ENCODE measurements at regions not wholly inside any gene's neighbourhood (a gene's known extent, or its start where the extent isn't known, plus 50 kb on each side); places are given as distances from the start of the nearest gene placed in this dataset.
A peak's percentile ranks its signal among the peaks of the same experiment; 100 is the strongest.
"Not testable (repeated sequence)": the region's sequence is repeated elsewhere in the genome, so short reads cannot be mapped to it uniquely, and the experiment has no call there.

DNA sequence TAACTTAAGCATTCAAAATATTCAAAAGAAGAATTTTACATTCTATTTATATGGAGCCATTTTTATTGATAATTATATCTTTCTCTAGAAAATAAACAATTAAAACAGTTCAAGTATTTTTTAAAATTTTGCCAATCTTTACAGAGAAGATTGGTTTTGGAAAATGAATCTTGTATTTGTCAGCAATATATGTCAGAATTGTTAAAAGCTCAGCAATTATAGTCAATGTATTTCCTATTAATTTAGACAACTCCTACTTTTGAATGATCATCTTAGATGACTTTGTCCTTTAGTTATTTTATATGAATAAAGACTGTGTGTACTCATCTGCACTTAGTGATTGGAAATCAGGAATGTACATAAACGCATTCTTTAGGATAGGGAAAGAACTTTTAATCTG is 223.9 kb upstream of the MAD2L1 start:
- DNase-seq = no peak

DNA sequence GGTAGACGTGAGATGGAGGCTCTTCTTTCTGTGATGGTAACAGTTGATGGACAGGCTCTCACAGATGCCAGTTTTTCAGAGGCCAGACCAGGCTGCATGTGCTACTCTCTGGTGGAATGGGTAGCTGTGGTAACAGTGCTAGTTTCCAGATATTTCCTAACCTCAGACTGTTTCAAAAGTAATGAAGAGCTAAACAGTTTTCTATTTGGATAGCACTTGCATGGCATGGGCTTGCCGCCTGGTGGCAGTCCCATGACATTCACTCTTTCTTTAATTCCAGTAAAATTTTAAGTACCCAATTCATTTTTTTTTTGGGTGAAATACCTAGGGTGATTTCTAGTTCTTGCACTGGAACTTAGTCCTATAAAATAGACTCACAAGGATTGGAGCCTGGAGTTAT is 220.2 kb upstream of the MAD2L1 start:
- no peak for DNase-seq

DNA sequence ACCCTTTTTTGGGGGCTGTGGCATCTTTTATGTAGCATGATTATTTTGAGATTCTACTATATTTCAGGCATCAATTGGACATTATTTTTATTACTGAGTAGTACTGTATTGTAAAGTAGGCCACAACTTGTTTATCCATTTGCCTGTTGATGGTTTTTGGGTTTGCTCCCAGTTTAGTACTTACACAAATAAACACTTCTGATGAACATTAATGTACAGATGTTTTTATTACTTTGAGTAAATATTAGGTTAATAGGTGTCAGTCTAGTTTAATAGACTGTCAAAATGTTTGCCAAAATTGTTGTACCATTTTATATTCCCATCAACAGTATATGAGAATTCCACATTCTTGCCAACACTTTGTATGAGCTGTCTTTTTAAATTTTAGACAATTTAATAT is 214.9 kb upstream of the MAD2L1 start:
- no peak for DNase-seq

DNA sequence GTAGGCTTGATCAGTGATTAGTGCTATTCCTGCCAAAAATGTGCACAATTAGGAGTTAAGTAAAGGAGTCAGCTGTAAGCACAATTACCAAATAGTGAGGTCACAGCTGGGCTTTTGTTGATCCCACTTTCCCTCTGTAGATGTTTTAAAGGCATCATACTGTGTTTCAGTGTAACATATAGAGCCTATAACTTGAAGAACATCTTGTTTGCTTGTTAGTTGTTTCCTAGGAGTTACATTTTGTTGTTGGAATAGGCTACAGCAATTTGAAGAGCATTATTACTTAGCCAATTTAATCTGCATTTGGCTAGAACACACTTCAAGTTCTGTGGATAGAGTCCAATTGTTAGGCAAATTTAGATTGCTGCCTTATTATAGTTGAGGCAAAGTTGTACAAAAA is 210.7 kb upstream of the MAD2L1 start:
- DNase-seq = peak; percentile 43

DNA sequence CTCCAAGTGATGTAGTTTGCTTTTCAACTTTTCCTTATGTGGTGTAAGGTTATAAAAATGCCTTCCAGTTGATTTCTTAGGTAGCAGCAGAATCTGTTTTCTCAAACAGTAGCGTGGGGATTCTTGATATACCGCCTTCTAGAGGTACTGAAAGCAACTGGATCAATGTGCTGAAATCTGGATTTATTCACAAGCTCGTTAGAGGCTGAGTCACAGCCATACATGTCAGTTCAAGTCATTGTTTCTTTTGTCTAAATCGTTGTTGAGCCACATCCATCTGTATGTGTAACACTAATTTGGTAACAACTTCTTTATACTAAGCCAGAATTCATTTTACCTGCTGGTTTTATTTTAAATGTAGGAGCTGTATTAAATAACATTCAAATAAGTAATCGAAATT is 200.0 kb upstream of the MAD2L1 start:
- peak; percentile 35 for DNase-seq

DNA sequence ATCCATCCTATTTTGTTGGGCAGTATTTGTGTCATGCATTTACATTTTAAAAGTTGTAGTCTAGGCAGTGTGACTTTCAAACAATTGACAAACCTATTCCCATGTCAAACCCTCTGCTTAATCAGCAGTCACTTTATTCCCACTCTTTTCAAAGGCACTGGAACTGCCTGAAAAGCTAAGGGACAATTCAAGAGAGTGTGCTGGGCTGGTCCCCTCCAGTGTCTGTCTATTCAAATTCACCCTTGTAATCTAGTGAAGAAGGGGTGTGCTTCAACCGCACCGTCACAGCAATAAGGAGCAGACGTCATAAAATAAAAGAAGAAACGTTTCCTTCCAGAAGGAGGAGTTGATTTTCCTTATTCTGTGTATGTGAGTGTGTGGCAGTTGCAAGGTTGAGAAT is 197.0 kb upstream of the MAD2L1 start:
- DNase-seq = no peak

DNA sequence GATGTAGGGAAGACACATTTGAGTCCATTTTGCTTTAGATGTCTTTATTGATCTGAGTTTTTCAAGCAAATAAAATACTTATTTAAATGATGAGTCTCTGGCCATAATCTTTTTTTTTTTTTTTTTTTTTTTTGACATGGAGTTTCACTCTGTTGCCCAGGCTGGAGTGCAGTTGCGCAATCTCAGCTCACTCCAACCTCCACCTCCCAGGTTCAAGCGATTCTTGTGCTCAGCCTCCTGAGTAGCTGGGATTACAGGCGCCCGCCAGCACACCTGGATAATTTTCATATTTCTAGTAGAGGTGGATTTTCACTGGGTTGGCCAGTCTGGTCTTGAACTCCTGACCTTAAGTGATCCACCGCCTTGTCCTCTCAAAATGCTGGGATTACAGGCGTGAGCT is 194.5 kb upstream of the MAD2L1 start:
- DNase-seq = no peak

DNA sequence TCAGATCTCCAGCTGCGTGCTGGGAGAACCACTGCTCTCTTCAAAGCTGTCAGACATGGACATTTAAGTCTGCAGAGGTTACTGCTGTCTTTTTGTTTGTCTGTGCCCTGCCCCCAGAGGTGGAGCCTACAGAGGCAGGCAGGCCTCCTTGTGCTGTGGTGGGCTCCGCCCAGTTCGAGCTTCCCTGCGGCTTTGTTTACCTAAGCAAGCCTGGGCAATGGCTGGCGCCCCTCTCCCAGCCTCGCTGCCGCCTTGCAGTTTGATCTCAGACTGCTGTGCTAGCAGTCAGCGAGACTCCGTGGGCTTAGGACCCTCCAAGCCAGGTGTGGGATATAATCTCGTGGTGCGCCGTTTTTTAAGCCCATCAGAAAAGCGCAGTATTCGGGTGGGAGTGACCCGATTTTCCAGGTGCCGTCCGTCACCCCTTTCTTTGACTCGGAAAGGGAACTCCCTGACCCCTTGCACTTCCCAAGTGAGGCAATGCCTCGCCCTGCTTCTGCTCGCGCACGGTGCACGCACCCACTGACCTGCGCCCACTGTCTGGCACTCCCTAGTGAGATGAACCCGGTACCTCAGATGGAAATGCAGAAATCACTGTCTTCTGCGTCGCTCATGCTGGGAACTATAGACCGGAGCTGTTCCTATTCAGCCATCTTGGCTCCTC is 189.6 kb upstream of the MAD2L1 start:
- peak; percentile 77 for DNase-seq

DNA sequence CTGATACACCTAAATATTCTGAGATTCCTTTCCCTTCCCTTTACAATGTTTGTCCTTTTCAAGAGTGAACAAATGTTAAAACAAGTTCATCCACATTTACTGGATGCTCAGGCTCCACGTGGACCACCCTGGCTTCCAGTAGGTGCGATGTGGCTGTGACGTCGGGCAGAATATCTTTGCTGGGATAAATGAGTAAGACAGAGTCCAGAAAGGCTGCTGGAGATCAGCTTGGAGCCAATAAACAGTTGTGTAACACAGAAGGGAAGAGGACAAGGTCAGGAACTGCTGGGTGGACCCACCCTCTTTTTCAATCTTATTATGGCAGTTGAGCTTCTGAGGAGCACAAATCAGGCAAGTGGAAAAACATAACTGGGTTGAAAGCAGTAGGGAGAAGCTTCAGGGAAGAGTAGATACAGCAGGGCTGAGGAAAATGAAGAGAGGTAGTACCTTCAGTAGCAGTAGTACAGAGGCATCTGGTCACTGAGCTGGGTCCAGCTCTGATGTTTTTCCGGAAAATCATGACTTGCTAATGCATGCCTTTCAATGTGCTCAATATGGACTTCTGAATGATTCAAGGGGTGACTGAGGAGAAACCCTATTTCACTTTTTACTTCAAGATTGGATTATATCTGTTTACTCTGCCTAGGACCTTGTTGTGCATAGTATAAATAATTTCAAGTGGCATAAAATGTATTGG is 171.8 kb upstream of the MAD2L1 start:
- DNase-seq = no peak

DNA sequence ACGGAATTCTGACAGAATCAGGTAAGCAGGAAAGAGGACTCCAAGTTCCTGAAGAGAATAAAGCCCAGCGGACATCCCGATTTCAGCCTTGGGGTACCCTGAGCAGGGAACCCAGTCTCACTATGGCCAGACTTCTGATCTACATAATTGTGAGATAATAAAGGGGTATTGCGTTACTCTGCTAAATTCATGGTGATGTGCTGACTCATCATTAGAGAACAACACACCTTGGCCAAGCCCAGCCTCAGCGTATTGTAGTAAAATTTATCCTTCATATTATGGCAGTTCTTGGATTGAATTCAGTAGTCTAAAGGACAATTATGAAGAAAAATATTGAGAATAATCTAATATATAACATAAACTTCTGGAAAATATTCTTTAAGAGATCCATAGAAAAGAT is 170.2 kb upstream of the MAD2L1 start:
- no peak for DNase-seq

DNA sequence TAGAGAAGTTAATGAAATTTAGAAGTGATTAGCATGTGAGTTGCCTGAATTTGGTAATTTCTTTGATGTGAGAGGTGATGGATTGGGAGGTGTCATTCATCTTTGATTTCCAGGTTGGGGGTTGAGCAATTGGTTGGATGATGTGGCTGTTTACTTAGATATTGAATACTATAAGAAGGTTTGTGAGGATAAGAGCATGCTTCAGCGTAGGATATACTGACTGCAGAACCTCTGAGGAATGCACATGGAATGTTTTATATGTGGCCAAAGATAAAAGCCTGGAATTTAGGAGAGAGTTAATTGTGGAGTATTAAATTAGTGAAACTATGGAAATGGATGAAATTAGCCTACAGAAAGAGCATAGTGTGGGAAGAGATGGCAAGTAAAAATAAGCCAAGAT is 165.4 kb upstream of the MAD2L1 start:
- no peak for DNase-seq

DNA sequence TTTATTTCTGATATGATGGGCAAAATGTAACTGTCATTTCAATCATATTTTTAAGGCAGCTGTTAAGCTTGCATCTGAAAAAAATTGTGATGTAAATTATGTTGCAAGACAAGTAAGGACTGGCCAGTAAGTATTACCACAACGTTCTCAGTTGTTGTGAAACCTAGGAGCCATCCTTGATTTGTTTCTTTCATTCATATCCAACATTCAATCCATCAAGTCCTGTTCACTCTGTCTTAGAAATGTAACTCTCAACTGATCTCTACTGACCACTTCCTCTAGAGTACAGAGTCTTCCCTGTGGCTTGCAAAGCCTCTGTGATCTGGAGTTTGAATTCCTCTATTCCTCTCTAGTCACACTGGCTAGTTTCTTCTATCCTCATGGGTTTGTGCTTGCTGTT is 161.4 kb upstream of the MAD2L1 start:
- DNase-seq = peak; percentile 14

DNA sequence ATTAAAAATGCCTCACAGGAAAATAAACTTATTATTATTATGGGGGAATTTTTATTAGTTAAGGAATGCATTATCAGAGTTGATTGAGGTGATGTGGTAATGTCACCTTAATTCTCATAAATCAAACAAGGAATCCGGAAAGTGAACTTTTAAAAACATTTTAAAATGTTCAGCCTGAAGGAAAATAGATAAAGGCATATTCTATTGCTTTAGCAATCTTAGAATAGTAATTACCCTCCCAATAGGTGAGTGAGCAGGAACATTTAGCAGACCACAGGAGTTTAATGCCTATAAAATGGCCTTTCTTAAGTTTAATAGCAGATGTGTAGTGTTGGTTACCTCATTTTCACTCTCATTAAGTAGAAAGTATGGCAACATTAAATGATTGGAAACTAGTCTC is 160.9 kb upstream of the MAD2L1 start:
- peak; percentile 55 for DNase-seq

DNA sequence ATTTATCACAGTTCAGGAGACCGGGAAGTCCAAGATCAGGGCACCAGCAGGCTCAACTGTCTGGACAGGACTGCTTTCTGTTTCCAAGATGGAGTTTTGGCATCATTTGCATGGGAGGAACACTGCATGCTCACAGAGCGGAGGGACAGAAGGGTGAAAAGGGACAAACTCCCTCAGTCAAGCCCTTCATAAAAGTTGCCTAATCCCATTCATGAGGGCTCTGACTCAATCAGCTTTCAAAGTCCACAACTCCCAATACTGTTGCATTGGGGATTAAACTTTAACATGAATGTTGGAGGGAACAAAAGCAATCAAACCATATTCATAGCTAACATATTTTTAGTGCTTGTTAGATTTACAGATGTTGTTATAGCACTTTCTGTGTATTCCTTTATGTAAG is 158.9 kb upstream of the MAD2L1 start:
- no peak for DNase-seq

DNA sequence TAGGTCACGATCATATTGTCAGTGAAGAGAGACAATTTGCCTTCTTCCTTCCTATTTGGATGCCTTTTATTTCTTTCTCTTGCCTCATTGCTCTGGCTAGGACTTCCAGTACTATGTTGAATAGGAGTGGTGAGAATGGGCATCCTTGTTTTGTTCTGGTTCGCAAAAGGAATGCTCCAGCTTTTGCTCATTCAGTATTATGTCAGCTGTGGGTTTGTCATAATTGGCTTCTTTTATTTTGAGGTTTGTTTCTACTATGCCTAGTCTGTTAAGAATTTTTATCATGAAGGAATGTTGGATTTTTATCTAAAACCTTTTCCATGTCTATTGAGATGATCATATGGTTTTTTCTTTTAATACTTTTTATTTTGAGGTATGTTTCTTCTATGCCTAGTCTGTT is 152.3 kb upstream of the MAD2L1 start:
- DNase-seq = no peak

DNA sequence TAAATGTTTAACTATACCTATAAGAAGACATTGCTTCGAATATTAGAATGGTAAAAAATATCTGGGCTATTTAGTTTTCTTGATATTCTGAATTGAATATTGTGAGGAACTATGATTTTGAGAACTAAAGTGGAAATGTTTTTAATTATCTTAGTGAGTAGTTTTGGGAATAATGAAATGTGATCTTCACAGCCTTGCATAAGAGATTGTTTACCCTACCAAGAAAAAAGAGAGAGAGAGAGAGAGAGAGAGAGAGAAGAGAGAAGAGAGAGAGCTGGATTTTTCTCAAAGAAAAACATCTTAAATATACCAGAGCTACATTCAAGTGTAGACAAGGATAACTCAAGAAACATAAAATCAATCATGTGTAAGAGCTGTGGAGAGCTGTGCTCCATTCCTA is 148.7 kb upstream of the MAD2L1 start:
- no peak for DNase-seq

DNA sequence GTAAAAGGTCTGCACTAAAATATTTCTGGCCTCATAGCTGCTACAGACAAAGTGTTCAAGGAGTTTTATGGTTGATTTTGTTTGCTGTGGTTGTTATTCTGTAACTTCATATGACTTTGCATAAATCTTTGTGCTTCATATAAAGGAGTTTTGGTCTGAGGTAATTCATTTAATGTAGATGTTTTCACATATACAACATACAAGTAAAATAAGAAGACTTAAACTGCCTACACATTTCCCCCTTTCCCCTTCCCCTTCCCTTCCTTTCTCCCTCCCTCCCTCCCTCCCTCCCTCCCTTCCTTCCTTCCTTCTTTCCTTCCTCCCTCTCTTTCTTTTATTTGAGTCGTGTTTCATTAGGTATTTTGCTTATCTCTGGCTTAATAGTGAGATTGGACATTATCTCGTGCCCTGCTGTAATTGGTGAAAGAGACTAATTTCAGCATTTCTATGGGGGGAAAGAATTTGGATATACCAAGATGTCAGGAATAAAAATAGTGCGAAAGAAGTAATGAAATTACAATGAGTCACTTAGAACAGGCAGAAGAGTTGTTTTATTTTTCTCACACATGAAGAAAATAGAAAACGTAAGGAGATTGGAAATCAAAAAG is 144.9 kb upstream of the MAD2L1 start:
- DNase-seq = no peak

DNA sequence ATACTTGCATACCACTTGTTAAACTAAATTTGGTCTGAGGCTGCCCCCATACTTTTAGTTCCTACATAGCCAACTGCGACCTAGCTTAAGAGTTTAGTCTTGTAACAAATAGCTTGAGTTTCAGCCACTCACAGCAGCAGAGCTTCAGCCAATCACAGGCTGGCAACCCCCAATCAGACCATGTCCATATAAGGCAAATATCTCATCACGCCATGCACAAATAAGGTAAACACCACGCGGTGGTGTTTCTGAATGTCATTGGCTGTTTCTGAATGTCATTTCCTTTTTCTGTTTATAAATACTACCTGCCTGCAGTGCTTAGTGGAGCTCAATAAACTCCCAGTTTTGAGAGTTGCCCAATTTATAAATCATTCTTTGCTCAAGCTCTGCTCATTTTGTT is 143.1 kb upstream of the MAD2L1 start:
- no peak for DNase-seq

DNA sequence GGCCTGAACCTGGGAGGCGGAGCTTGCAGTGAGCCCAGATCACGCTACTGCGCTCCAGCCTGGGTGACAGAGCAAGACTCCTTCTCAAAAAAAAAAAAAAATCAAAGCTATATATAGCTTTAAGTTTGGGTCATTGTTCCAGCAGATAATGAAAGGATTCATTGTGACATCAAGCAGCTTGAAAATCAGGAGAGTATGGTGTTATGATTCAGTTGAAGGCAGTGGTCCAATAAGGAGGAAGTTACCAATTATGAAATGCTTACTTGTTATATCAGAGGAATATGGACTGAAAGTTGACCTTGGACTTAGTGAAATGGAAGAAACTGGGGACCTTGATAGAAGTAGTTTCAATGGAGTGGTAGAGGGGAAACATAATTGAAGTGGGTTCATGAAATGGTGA is 140.4 kb upstream of the MAD2L1 start:
- no peak for DNase-seq

DNA sequence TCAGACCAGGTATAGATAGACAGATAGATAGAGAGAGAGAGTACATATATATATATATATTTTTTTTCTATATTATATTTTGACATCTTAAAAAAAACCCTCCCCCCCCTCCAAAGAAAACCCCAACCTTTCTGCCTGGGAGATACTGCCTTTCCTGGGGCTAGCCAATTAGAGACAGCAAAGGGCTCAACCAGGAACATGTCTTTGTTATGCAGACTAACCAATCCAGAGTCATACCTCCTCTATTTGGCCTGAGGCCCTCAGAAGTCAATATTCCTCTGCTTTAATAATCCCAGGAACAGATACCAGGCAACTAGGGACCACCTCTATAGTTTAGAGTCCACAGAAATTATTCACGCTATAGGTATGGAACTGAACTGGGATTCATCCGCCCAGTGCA is 135.6 kb upstream of the MAD2L1 start:
- DNase-seq = no peak

DNA sequence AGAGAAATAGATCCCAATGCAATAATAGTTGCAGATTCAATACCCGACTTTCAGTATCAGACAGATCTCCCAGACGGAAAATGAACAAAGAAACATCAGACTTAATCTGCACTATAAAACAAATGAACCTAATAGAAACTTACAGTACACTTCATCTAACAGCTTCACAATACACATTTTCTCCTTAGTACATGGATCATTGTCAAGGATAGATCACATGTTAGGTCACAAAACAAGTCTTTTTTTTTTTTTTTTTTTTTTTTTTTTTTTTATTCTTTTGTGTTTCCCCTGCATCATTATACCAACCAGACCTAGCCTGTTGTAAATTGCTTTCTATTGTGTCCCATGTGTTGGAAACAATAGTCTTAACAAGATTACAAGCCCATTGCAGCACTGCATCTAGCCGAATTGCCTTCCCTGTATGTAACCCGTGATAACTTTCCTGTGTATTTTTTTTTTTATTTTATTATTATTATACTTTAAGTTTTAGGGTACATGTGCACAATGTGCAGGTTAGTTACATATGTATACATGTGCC is 134.0 kb upstream of the MAD2L1 start:
- DNase-seq = not testable (repeated sequence)

DNA sequence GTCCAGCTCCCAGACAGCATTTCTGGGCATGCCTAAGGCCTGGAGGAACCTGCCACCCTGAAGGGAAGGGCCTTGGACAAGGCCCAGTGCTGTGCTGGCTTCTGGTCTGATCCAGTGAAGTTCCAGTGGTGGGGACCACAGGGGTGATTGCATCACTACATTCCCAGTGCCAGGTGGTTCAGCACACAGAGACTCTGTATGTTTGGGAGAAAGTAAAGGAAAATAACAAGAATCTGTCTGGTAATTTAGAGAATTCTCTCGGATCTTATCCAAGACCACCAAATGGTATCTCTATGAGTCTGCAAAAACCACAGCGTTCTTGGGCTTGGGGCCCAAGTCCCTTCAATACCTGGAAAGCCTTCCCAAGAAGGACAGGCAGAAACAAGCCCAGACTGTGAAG is 131.8 kb upstream of the MAD2L1 start:
- no peak for DNase-seq

DNA sequence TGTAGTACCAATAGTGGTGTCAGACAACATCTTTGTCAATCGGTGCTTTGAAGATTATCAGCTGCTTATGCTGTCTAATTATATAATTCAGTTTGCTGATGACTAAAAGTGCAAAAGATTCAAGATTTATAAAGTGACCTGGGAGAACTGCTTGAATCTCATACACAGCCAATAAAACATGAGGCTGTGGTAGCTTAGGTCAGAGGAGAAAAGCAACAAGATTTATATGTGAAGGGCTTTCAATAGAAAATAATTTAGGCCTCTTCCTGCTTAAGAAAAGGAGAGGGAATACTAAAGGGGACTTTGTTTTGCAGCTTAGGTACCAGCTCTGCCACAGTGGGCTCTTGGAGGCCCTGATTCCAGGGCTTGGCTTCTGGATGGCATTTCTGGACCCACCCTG is 111.0 kb upstream of the MAD2L1 start:
- no peak for DNase-seq

DNA sequence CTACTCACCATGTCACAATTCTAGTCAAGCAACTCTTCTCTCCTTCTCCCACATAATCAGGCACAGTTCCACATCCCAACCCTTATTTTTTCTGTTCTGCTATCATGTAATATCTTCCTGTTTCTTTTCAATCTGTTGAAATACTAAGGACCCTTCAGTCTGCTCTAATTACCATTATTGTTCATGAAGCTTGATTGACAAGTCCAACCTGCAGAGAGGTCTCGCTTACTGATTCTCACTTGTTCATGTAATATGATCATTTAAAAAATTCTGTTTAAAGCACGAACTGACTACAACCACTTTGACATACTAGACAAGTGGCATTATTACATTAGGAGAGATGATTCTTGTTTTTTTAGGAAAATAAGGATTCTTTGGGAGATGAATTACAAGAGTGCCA is 108.6 kb upstream of the MAD2L1 start:
- no peak for DNase-seq

Data from NCI-H69 (cell line).